OCI-LY1 (cell line): ENCODE measurements at regions not wholly inside any gene's neighbourhood (a gene's known extent, or its start where the extent isn't known, plus 50 kb on each side); places are given as distances from the start of the nearest gene placed in this dataset.

Experiments
- EZH2 ChIP-seq: fragments of 200-600 bp; sonication (generic), shearing (Covaris generic); IDR thresholded peaks from 2 replicates; pipeline ENCODE4 v1.8.0; 2017; ENCODE audit warnings: borderline replicate concordance, mixed run types, mild to moderate bottlenecking, antibody characterized with exemption, low read length, moderate library complexity, mixed read lengths
- TF ChIP-seq, protein P1 (sequence below): fragments of 200-600 bp; sonication (generic), shearing (Covaris generic); IDR thresholded peaks from 2 replicates; pipeline ENCODE4 v1.5.1; 2017; ENCODE audit warnings: mild to moderate bottlenecking, antibody characterized with exemption, low read length, moderate library complexity, mixed read lengths

DNA sequence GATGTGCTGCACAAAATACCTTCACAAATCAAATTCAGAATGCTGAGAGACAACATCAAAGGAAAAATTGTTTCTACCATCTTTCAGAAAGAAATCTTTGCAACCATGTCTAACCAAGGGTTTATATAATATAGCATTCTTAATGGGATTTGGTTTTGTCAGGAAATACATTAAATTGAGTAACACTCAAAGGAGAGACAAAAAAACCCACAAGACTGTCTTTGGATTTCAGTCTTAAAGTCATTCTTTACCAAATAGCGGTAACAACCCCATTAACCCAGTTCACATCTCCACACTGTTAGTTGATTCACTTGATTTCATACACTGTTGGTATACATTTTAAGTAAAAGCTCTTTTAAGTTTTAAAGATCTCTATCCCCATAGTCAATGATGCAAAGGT is 145.7 kb upstream of the EDNRA start:
- TF ChIP-seq, protein P1, sequence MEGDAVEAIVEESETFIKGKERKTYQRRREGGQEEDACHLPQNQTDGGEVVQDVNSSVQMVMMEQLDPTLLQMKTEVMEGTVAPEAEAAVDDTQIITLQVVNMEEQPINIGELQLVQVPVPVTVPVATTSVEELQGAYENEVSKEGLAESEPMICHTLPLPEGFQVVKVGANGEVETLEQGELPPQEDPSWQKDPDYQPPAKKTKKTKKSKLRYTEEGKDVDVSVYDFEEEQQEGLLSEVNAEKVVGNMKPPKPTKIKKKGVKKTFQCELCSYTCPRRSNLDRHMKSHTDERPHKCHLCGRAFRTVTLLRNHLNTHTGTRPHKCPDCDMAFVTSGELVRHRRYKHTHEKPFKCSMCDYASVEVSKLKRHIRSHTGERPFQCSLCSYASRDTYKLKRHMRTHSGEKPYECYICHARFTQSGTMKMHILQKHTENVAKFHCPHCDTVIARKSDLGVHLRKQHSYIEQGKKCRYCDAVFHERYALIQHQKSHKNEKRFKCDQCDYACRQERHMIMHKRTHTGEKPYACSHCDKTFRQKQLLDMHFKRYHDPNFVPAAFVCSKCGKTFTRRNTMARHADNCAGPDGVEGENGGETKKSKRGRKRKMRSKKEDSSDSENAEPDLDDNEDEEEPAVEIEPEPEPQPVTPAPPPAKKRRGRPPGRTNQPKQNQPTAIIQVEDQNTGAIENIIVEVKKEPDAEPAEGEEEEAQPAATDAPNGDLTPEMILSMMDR, result no peak
- no peak for TF ChIP-seq EZH2
